ENCODE measurements at regions not wholly inside any gene's neighbourhood (a gene's known extent, or its start where the extent isn't known, plus 50 kb on each side); places are given as distances from the start of the nearest gene placed in this dataset.

- TF ChIP-seq BCL3 (IDR thresholded peaks at IDR 0.05; ENCODE audit: borderline replicate concordance, insufficient read depth, low read depth, low read length, poor library complexity, severe bottlenecking) (no peak), POLR2A (IDR thresholded peaks at IDR 0.05; ENCODE audit: low read depth, low read length) (no peak), EZH2 (IDR thresholded peaks at IDR 0.05; ENCODE audit: borderline replicate concordance, control insufficient read depth, low read depth, low read length) (no peak), JUND (IDR thresholded peaks at IDR 0.05; ENCODE audit: low read depth, low read length) (no peak), SMAD1 (IDR thresholded peaks at IDR 0.05; ENCODE audit: low read depth, partially characterized antibody) (no peak), RCOR1 (conservative IDR thresholded peaks at IDR 0.05; ENCODE audit: low read depth, low read length) (no peak), CTCF (IDR thresholded peaks at IDR 0.05 in 2 of 3, conservative IDR thresholded peaks at IDR 0.05 in 1 of 3; ENCODE audit: control insufficient read depth in 2 of 3, extremely low read depth in 1 of 3, insufficient read depth in 1 of 3, low read depth in 3 of 3, low read length in 3 of 3) (peak; percentile 74 to 86 (median 76)), USF2 (IDR thresholded peaks at IDR 0.05; ENCODE audit: borderline replicate concordance, low read depth, low read length) (no peak), ZNF207 (IDR thresholded peaks at IDR 0.05; ENCODE audit: borderline replicate concordance) (no peak), CHD1 (IDR thresholded peaks at IDR 0.05; ENCODE audit: low read depth, low read length) (no peak), MEF2A (IDR thresholded peaks at IDR 0.05; ENCODE audit: insufficient read depth, low read depth, low read length) (no peak)
Observed at GRCh38 chr7:47088329-47089067, 493.4 kb downstream of the TNS3 start.
